Activated CD8-positive, alpha-beta T cell treated with anti-CD3 and anti-CD28 coated beads for 36 hours (primary cell): ENCODE measurements at regions not wholly inside any gene's neighbourhood (a gene's known extent, or its start where the extent isn't known, plus 50 kb on each side); places are given as distances from the start of the nearest gene placed in this dataset.
A peak's percentile ranks its signal among the peaks of the same experiment; 100 is the strongest.

Experiments used
- ATAC-seq: fragments of 200-7000 bp; cut with Tn5 transposase; one replicate; pipeline ENCODE4 v1.10.0; 2021; ENCODE audit warnings: mild to moderate bottlenecking, moderate library complexity
- CTCF ChIA-PET: fragments of 350-600 bp; sonication (Branson Sonifier 250); formaldehyde crosslinking; loops from one replicate; lab custom pipeline; 2021; ENCODE audit warnings: antibody characterized with exemption; lab: Charles Lee
- POLR2A ChIA-PET: fragments of 350-600 bp; sonication (Branson Sonifier 250); formaldehyde crosslinking; loops from one replicate; lab custom pipeline; 2021; ENCODE audit warnings: antibody characterized with exemption; lab: Charles Lee
- DNase-seq: peaks from one replicate; pipeline ENCODE4 v3.0.0-alpha.2; 2020
- H3K27ac Mint-ChIP-seq: one replicate; pipeline ENCODE4 v1.8.0; 2021; ENCODE audit warnings: mild to moderate bottlenecking, mixed read lengths
- H3K27me3 Mint-ChIP-seq: one replicate; pipeline ENCODE4 v1.8.0; 2021; ENCODE audit warnings: mixed read lengths
- H3K36me3 Mint-ChIP-seq: one replicate; pipeline ENCODE4 v1.8.0; 2021; ENCODE audit warnings: low read depth, mixed read lengths
- H3K4me1 Mint-ChIP-seq: one replicate; pipeline ENCODE4 v1.8.0; 2021; ENCODE audit warnings: low read depth, mixed read lengths
- H3K4me3 Mint-ChIP-seq: one replicate; pipeline ENCODE4 v1.8.0; 2021; ENCODE audit warnings: mild to moderate bottlenecking, moderate library complexity, mixed read lengths
- H3K9me3 Mint-ChIP-seq: one replicate; pipeline ENCODE4 v1.8.0; 2021; ENCODE audit warnings: mixed read lengths
- intact Hi-C: fragments of 100-400 bp; cut with micrococcal nuclease; formaldehyde crosslinking; loops from one replicate; pipeline ENCODE4 v1.10.0; 2022
- TF ChIP-seq, protein P1 (sequence below): fragments of 200-600 bp; IDR thresholded peaks from one replicate; pipeline ENCODE4 v1.8.0; 2022; ENCODE audit warnings: antibody characterized with exemption, mild to moderate bottlenecking

DNA sequence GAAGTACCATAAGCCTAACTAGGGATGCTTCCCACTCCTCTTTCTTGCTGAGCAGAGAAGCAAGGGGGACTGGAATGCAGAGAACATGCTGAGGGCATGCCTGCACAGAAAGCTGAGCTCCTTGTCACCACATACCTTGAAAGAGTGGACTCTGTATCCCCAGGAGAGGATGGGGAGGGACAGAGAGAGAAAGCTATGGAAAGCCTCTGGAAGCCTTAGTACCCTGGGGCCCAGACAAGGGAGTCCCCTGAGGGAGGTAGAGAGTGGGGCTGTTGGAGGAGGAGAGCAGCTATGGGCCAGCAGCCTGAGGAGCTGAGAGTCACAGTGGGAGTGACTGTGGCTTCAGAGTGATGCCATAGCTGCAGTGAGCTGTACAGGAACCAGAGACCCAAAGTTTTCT is 77.9 kb downstream of the RTL9 start:
- Mint-ChIP-seq H3K4me3 (no peak overlapping the region), H3K4me1 (no peaks in the 10 kb centered on the region), H3K9me3 (no peaks in the 10 kb centered on the region), H3K36me3 (no peaks in the 10 kb centered on the region), H3K27ac (no peak overlapping the region), H3K27me3 (no peaks in the 10 kb centered on the region)
- DNase-seq (no peak), ATAC-seq (no peak)
- CTCF ChIA-PET, result interaction anchor here (1.8 kb wide), 1 partner anchor 24 kb away, joined by 4 read pairs; no protein-coding TSS in a partner anchor
- POLR2A ChIA-PET, result no interaction called here
- intact Hi-C loops, result no loop called here
- TF ChIP-seq, protein P1, sequence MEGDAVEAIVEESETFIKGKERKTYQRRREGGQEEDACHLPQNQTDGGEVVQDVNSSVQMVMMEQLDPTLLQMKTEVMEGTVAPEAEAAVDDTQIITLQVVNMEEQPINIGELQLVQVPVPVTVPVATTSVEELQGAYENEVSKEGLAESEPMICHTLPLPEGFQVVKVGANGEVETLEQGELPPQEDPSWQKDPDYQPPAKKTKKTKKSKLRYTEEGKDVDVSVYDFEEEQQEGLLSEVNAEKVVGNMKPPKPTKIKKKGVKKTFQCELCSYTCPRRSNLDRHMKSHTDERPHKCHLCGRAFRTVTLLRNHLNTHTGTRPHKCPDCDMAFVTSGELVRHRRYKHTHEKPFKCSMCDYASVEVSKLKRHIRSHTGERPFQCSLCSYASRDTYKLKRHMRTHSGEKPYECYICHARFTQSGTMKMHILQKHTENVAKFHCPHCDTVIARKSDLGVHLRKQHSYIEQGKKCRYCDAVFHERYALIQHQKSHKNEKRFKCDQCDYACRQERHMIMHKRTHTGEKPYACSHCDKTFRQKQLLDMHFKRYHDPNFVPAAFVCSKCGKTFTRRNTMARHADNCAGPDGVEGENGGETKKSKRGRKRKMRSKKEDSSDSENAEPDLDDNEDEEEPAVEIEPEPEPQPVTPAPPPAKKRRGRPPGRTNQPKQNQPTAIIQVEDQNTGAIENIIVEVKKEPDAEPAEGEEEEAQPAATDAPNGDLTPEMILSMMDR, result no peak

DNA sequence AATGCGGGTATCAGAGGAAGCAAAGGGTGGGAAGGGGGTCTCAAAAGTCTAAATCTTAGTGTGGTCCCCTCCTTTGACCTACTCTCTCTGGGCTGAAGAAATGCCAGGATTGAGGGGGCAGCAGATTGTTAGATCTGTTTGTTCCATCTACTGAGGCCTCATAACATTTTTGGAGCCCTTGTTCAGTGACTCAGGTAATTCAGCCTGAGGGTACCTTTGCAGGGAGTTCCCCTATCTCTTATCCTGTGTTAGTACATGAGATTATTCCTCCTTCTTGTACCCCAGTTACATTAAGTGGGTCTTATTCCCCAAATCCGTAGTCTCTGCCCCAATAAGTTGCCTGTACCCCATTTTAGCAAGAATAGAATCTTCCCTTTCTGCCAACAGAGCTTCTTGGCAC is 79.0 kb downstream of the RTL9 start:
- Mint-ChIP-seq H3K36me3 (no peaks in the 10 kb centered on the region), H3K27me3 (peaks cover 1% of the 10 kb centered on the region), H3K4me1 (no peaks in the 10 kb centered on the region), H3K27ac (no peak overlapping the region), H3K9me3 (no peaks in the 10 kb centered on the region), H3K4me3 (no peak overlapping the region)
- no peak for ATAC-seq
- intact Hi-C loops, result no loop called here
- ChIA-PET CTCF (no interaction called here), POLR2A (no interaction called here)
- TF ChIP-seq, protein P1, result no peak
- DNase-seq, result no peak

DNA sequence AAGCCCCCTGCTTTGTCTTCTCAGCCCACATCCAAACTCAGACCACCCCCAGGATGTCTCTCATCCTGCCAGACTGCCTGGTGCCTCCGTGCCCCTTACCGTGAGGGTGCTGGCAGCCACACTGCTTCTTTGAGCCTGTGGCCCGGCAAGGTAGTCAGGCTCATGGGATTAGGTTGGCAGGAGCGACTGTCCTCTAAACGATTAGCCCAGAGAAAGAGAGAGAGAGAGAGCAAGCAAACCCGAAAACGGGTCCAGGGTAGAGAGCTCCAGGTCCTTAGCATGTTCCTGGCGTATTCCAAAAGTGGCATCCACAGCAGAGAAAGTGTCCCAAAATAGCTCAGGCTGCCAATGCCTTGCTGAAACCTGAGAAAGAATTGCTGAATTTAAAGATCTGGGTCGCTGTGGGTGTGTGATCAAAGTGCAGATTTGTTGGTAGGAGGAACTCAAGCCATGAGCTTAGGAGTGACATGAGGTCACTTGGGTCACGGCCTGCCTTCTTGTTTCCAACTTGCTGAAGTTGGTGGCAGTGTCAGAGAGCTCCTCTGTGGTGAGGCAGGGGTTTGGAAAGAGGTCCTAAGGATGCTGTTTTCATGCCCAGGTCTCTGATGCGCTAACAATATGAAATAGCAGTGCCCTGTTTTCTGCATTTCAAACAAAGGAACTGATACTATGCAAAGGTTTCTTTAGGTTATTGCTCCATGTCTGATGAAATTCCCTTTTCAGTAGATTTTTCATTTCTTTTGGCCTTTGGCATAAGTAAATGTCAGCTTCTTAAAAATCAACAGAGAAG is 81.6 kb downstream of the RTL9 start:
- H3K4me1 Mint-ChIP-seq, result no peaks in the 10 kb centered on the region
- no peaks in the 10 kb centered on the region for H3K9me3 Mint-ChIP-seq
- no peak overlapping the region for H3K27ac Mint-ChIP-seq
- H3K27me3 Mint-ChIP-seq, result peaks cover 6% of the 10 kb centered on the region
- ATAC-seq (no peak), DNase-seq (no peak)
- POLR2A ChIA-PET, result no interaction called here
- CTCF ChIA-PET, result interaction anchor here (1.7 kb wide), 1 partner anchor 10 kb away, joined by 5 read pairs; no protein-coding TSS in a partner anchor
- intact Hi-C loops, result no loop called here
- H3K4me3 Mint-ChIP-seq, result no peak overlapping the region
- TF ChIP-seq, protein P1, result no peak
- H3K36me3 Mint-ChIP-seq, result no peaks in the 10 kb centered on the region

DNA sequence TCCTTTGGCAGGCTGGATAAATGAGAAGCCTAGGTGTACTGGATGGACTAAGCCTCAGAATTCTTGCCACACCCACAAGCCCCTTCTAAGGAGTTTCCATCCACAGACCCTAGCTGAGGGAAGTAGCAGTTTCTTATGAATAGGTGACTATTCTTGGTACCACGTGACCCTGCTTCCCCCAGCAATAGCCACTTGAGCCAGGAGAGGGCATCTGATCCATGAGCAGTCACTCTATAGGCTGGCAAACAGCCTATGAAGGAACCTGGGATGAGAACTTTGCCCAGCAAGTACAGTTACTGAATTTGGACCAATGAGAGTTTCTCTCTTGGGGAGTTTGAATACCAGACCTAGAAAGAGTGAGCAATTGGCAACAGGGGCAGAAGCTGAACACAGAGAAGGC is 84.0 kb downstream of the RTL9 start:
- H3K36me3 Mint-ChIP-seq, result no peaks in the 10 kb centered on the region
- intact Hi-C loops, result no loop called here
- H3K4me1 Mint-ChIP-seq, result no peaks in the 10 kb centered on the region
- TF ChIP-seq, protein P1, result no peak
- CTCF ChIA-PET, result interaction anchor here (1.0 kb wide), 2 partner anchors 10 to 405 kb away, joined by 3 to 4 read pairs; no protein-coding TSS in a partner anchor
- H3K27ac Mint-ChIP-seq, result no peak overlapping the region
- H3K4me3 Mint-ChIP-seq, result no peak overlapping the region
- H3K9me3 Mint-ChIP-seq, result no peaks in the 10 kb centered on the region
- H3K27me3 Mint-ChIP-seq, result peaks cover 6% of the 10 kb centered on the region
- POLR2A ChIA-PET, result no interaction called here
- peak; percentile 6 for DNase-seq
- ATAC-seq, result no peak

DNA sequence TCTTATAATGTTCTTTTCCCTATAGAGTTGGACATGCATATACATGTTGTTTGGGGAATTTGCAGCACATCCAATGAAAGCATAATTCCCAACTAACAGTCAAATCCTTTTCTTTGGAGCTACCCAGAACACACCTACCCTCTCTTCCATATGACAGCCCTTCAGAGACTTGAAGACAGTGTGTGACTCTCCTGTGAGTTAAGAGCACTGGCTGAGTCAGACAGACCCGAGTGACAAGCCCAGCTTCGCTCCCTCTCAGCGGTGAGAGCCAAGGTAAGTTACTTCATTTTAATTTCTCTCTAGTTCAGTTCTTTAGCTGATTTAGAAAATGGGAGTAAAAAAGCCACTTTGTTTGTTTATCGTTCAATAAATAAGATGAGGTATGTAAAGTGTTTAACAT is 86.3 kb downstream of the RTL9 start:
- TF ChIP-seq, protein P1, result no peak
- Mint-ChIP-seq H3K4me1 (no peaks in the 10 kb centered on the region), H3K27me3 (peaks cover 6% of the 10 kb centered on the region), H3K27ac (no peak overlapping the region), H3K36me3 (no peaks in the 10 kb centered on the region), H3K4me3 (no peak overlapping the region), H3K9me3 (no peaks in the 10 kb centered on the region)
- DNase-seq (no peak), ATAC-seq (no peak)
- intact Hi-C loops, result no loop called here
- POLR2A ChIA-PET, result no interaction called here
- CTCF ChIA-PET, result interaction anchor here (1.8 kb wide), 1 partner anchor 402 kb away, joined by 8 read pairs; no protein-coding TSS in a partner anchor
